ENCODE measurements at regions not wholly inside any gene's neighbourhood (a gene's known extent, or its start where the extent isn't known, plus 50 kb on each side); places are given as distances from the start of the nearest gene placed in this dataset.

DNA sequence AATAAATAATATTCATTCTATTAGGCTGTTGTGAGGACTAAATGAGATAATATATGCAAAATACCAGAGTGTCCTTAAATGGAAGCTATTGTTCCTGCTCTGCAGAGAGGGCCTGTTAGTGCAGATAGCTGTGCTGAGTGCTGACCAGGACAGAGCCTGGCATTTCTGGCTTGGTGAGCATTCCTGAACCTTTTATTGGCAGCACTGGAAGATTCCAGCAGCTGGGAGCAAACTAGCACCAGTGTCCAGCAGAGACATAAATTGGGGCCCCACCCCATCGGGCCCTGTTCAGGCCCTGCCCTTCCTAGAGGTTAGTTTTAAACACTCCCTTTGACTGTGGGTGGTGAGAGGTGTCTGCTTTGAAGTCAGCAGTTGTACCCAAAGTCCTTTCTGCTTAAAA lies 85.9 kb upstream of the GADD45A start:
- Histone ChIP-seq H3K9me3 (ENCODE audit: control insufficient read depth, insufficient read depth, low read length) (no peaks in the 10 kb centered on the region), H3K4me1 (ENCODE audit: control insufficient read depth, insufficient read depth, low read length) (no peaks in the 10 kb centered on the region), H3K36me3 (ENCODE audit: control insufficient read depth, insufficient read depth, low read length) (no peaks in the 10 kb centered on the region), H3K9ac (ENCODE audit: low read depth, low read length) (no peak overlapping the region), H3K27me3 (ENCODE audit: control insufficient read depth, insufficient read depth, low read length) (no peaks in the 10 kb centered on the region), H3K4me3 (ENCODE audit: low read depth, low read length) (no peak overlapping the region)

DNA sequence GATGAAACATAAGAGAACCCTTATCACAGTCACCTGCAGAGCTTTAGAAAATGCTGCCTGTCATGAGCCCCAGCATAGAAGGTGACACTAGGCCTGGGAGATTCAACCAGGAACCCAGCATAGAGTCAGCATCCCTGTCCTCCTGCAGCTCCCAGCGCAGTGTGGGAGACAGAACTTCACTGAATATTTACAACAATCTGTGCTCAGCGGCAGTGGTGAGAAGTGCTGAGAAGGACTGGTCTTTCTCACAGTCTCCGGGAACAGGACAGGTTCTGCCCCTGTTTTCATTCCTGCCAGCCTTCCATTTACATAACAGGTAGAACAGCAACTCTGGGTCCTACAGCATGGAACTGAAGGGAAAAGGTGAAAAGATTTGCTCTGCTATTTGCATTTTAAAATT lies 83.5 kb upstream of the GADD45A start:
- Histone ChIP-seq H3K4me3 (ENCODE audit: low read depth, low read length) (no peak overlapping the region), H3K4me1 (ENCODE audit: control insufficient read depth, insufficient read depth, low read length) (no peaks in the 10 kb centered on the region), H3K9ac (ENCODE audit: low read depth, low read length) (no peak overlapping the region), H3K27me3 (ENCODE audit: control insufficient read depth, insufficient read depth, low read length) (no peaks in the 10 kb centered on the region), H3K9me3 (ENCODE audit: control insufficient read depth, insufficient read depth, low read length) (no peaks in the 10 kb centered on the region), H3K36me3 (ENCODE audit: control insufficient read depth, insufficient read depth, low read length) (no peaks in the 10 kb centered on the region)

DNA sequence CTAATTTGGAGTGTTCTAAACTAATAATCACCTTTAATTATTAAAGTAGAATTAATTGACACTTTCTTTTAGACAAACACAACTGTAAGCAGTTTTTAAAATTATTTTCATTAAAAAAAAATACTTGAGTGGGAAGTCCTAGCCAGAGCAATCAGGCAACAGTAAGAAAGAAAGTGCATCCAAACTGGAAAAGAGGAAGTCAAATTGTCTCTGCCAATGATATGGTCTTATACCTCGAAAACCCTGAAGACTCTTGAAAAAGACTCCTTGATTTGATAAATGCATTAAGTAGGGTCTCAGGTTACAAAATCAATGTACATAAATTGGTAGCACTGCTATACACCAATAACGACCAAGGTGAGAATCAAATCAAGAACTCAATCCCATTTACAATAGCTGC lies 83.0 kb upstream of the GADD45A start:
- Histone ChIP-seq H3K9me3 (ENCODE audit: control insufficient read depth, insufficient read depth, low read length) (no peaks in the 10 kb centered on the region), H3K36me3 (ENCODE audit: control insufficient read depth, insufficient read depth, low read length) (no peaks in the 10 kb centered on the region), H3K4me1 (ENCODE audit: control insufficient read depth, insufficient read depth, low read length) (no peaks in the 10 kb centered on the region), H3K27me3 (ENCODE audit: control insufficient read depth, insufficient read depth, low read length) (no peaks in the 10 kb centered on the region), H3K4me3 (ENCODE audit: low read depth, low read length) (no peak overlapping the region), H3K9ac (ENCODE audit: low read depth, low read length) (no peak overlapping the region)

GRCh38 chr1:67604778-67605177 lies 80.2 kb upstream of the GADD45A start:
- Histone ChIP-seq H3K36me3 (ENCODE audit: control insufficient read depth, insufficient read depth, low read length) (no peaks in the 10 kb centered on the region), H3K9me3 (ENCODE audit: control insufficient read depth, insufficient read depth, low read length) (no peaks in the 10 kb centered on the region), H3K4me1 (ENCODE audit: control insufficient read depth, insufficient read depth, low read length) (no peaks in the 10 kb centered on the region), H3K4me3 (ENCODE audit: low read depth, low read length) (no peak overlapping the region), H3K9ac (ENCODE audit: low read depth, low read length) (no peak overlapping the region), H3K27me3 (ENCODE audit: control insufficient read depth, insufficient read depth, low read length) (no peaks in the 10 kb centered on the region)

GRCh38 chr1:67605209-67605780 lies 79.7 kb upstream of the GADD45A start:
- H3K27me3 ChIP-seq (ENCODE audit: control insufficient read depth, insufficient read depth, low read length) = no peaks in the 10 kb centered on the region
- no peaks in the 10 kb centered on the region for H3K4me1 ChIP-seq (ENCODE audit: control insufficient read depth, insufficient read depth, low read length)
- H3K4me3 ChIP-seq (ENCODE audit: low read depth, low read length) = no peak overlapping the region
- no peaks in the 10 kb centered on the region for H3K9me3 ChIP-seq (ENCODE audit: control insufficient read depth, insufficient read depth, low read length)
- H3K9ac ChIP-seq (ENCODE audit: low read depth, low read length) = no peak overlapping the region
- H3K36me3 ChIP-seq (ENCODE audit: control insufficient read depth, insufficient read depth, low read length) = no peaks in the 10 kb centered on the region

DNA sequence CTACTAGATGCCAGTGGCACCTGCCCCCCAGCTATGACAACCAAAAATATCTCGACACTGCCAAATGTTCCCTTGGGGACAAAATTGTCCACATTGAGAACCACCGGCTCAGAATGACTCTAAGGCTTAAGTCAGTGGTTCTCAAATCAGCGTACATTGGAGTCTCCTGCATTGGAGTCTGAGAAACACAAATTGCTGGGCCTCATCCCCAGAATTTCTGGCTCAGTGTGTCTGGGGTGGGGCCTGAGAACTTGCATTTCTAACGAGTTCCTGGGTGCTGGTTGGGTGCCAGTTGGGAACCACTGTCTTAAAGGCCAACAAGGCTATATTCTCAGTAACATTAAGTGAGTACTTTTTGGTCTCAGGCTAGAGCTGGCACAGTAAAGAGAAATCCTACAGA lies 77.7 kb upstream of the GADD45A start:
- H3K36me3 ChIP-seq (ENCODE audit: control insufficient read depth, insufficient read depth, low read length) = no peaks in the 10 kb centered on the region
- H3K4me3 ChIP-seq (ENCODE audit: low read depth, low read length) = no peak overlapping the region
- H3K27me3 ChIP-seq (ENCODE audit: control insufficient read depth, insufficient read depth, low read length) = no peaks in the 10 kb centered on the region
- no peak overlapping the region for H3K9ac ChIP-seq (ENCODE audit: low read depth, low read length)
- no peaks in the 10 kb centered on the region for H3K4me1 ChIP-seq (ENCODE audit: control insufficient read depth, insufficient read depth, low read length)
- H3K9me3 ChIP-seq (ENCODE audit: control insufficient read depth, insufficient read depth, low read length) = no peaks in the 10 kb centered on the region

GRCh38 chr1:67607699-67608098 lies 77.3 kb upstream of the GADD45A start:
- Histone ChIP-seq H3K9me3 (ENCODE audit: control insufficient read depth, insufficient read depth, low read length) (no peaks in the 10 kb centered on the region), H3K4me1 (ENCODE audit: control insufficient read depth, insufficient read depth, low read length) (no peaks in the 10 kb centered on the region), H3K4me3 (ENCODE audit: low read depth, low read length) (no peak overlapping the region), H3K27me3 (ENCODE audit: control insufficient read depth, insufficient read depth, low read length) (no peaks in the 10 kb centered on the region), H3K36me3 (ENCODE audit: control insufficient read depth, insufficient read depth, low read length) (no peaks in the 10 kb centered on the region), H3K9ac (ENCODE audit: low read depth, low read length) (no peak overlapping the region)

GRCh38 chr1:67608661-67609576 lies 76.1 kb upstream of the GADD45A start:
- no peaks in the 10 kb centered on the region for H3K4me1 ChIP-seq (ENCODE audit: control insufficient read depth, insufficient read depth, low read length)
- H3K4me3 ChIP-seq (ENCODE audit: low read depth, low read length) = no peak overlapping the region
- H3K9me3 ChIP-seq (ENCODE audit: control insufficient read depth, insufficient read depth, low read length) = no peaks in the 10 kb centered on the region
- no peak overlapping the region for H3K9ac ChIP-seq (ENCODE audit: low read depth, low read length)
- H3K36me3 ChIP-seq (ENCODE audit: control insufficient read depth, insufficient read depth, low read length) = no peaks in the 10 kb centered on the region
- H3K27me3 ChIP-seq (ENCODE audit: control insufficient read depth, insufficient read depth, low read length) = no peaks in the 10 kb centered on the region

DNA sequence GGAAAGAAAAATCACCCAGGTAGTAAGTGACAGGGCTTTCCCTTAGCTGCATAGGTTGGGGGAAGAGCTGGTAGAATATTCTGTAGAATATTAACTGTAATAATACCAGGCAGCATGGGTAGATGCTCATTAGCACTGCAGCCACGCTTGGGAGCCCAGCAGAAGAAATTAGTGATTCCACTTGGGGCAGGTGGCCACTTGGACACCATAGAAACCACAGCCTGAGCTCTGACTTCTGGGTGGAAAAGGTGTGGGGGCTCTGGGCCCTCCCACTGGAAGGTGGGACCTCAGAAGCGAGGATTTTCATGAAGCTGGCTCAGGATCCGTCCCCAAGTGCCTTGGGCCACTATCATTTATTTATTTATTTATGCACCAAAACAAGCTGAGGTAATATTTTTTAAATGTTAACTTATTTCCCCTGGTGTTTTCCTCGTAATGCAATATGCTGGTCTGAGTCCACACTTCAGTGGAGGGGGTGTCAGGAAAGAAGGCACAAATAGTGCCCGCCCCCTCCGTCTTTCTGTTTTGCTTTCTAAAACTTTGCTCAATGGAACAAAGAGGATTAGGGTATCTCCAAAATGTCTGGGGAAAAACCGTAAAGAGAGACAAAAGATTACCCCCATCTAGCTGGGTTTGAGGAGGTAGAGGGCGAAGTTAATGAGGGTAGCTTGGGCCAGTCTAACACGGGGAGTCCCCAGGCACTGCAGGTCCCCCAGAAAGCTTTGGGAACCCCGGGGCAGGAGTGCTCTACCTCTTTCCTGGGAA lies 75.2 kb upstream of the GADD45A start:
- H3K9me3 ChIP-seq (ENCODE audit: control insufficient read depth, insufficient read depth, low read length) = no peaks in the 10 kb centered on the region
- no peaks in the 10 kb centered on the region for H3K27me3 ChIP-seq (ENCODE audit: control insufficient read depth, insufficient read depth, low read length)
- no peaks in the 10 kb centered on the region for H3K36me3 ChIP-seq (ENCODE audit: control insufficient read depth, insufficient read depth, low read length)
- H3K4me1 ChIP-seq (ENCODE audit: control insufficient read depth, insufficient read depth, low read length) = no peaks in the 10 kb centered on the region
- H3K9ac ChIP-seq (ENCODE audit: low read depth, low read length) = no peak overlapping the region
- H3K4me3 ChIP-seq (ENCODE audit: low read depth, low read length) = no peak overlapping the region

DNA sequence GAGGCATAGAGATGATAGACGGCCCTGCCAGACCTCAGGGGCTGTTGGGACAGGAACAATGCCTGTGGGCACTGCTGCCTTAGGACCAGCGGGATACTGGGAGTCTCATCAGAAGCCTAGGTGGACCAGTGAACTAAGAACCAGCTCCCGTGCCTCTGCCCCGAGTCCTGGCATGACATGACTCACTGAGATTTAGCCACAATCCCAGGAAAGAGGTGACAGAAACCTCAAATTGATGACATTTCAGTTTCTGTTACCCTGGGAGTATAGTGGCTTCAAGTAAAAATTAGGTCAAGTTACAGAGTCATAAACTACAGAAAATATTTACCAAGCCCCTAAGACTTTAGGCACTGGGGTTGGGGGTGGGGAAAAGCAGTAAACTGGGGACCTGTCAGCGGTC lies 74.6 kb upstream of the GADD45A start:
- Histone ChIP-seq H3K4me1 (ENCODE audit: control insufficient read depth, insufficient read depth, low read length) (no peaks in the 10 kb centered on the region), H3K4me3 (ENCODE audit: low read depth, low read length) (no peak overlapping the region), H3K27me3 (ENCODE audit: control insufficient read depth, insufficient read depth, low read length) (no peaks in the 10 kb centered on the region), H3K9ac (ENCODE audit: low read depth, low read length) (no peak overlapping the region), H3K9me3 (ENCODE audit: control insufficient read depth, insufficient read depth, low read length) (no peaks in the 10 kb centered on the region), H3K36me3 (ENCODE audit: control insufficient read depth, insufficient read depth, low read length) (no peaks in the 10 kb centered on the region)

- Histone ChIP-seq H3K4me3 (ENCODE audit: low read depth, low read length) (no peak overlapping the region), H3K27me3 (ENCODE audit: control insufficient read depth, insufficient read depth, low read length) (no peaks in the 10 kb centered on the region), H3K4me1 (ENCODE audit: control insufficient read depth, insufficient read depth, low read length) (no peaks in the 10 kb centered on the region), H3K36me3 (ENCODE audit: control insufficient read depth, insufficient read depth, low read length) (no peaks in the 10 kb centered on the region), H3K9me3 (ENCODE audit: control insufficient read depth, insufficient read depth, low read length) (no peaks in the 10 kb centered on the region), H3K9ac (ENCODE audit: low read depth, low read length) (no peak overlapping the region)
Observed at GRCh38 chr1:67611846-67612245, 73.2 kb upstream of the GADD45A start.

Data from iPS-15b (cell line).